ENCODE measurements at regions not wholly inside any gene's neighbourhood (a gene's known extent, or its start where the extent isn't known, plus 50 kb on each side); places are given as distances from the start of the nearest gene placed in this dataset.

GRCh38 chr4:175935016-175935661 lies 123.1 kb upstream of the GPM6A start (continued):
- TF ChIP-seq FOXA1 (IDR thresholded peaks at IDR 0.05) = no peak

- WGBS = 73% methylated on average over 10 of the region's 10 CpGs
- H3K4me3 ChIP-seq (ENCODE audit: low read depth in 1 of 3, low read length in 3 of 3) = no peak overlapping the region
- no peak overlapping the region for H3K27ac ChIP-seq (ENCODE audit: low read depth in 1 of 2, low read length in 2 of 2)
- H3K9ac ChIP-seq (ENCODE audit: low read depth in 1 of 2, low read length in 2 of 2) = no peak overlapping the region
- no peaks in the 10 kb centered on the region for H3K36me3 ChIP-seq (ENCODE audit: control insufficient read depth in 4 of 4, insufficient read depth in 3 of 4, low read depth in 1 of 4, low read length in 3 of 4)
- no peak for DNase-seq (ENCODE audit: low spot score)
- no peaks in the 10 kb centered on the region for H3K27me3 ChIP-seq (ENCODE audit: control insufficient read depth in 4 of 4, insufficient read depth in 4 of 4, low read length in 3 of 4)
- TF ChIP-seq ATF3 (IDR thresholded peaks at IDR 0.05) = no peak
- TF ChIP-seq HNF4G (IDR thresholded peaks at IDR 0.05) = no peak
- no peak for TF ChIP-seq HNF4A (conservative IDR thresholded peaks at IDR 0.05)
- no peak for TF ChIP-seq CTCF (IDR thresholded peaks at IDR 0.05; ENCODE audit: low read depth, low read length, missing input control)
- no peak for TF ChIP-seq RXRA (IDR thresholded peaks at IDR 0.05)
- TF ChIP-seq YY1 (IDR thresholded peaks at IDR 0.05) = no peak
- no peak for TF ChIP-seq ZBTB33 (IDR thresholded peaks at IDR 0.05)
- no peak for TF ChIP-seq RAD21 (IDR thresholded peaks at IDR 0.05)
- no peak for TF ChIP-seq GABPA (IDR thresholded peaks at IDR 0.05 in 1 of 2, conservative IDR thresholded peaks at IDR 0.05 in 1 of 2)
- TF ChIP-seq FOXA1 (IDR thresholded peaks at IDR 0.05) = no peak
- no peak for TF ChIP-seq NR2F2 (IDR thresholded peaks at IDR 0.05)
- TF ChIP-seq TAF1 (conservative IDR thresholded peaks at IDR 0.05) = no peak
- no peak for TF ChIP-seq FOXA2 (IDR thresholded peaks at IDR 0.05)
- H3K4me1 ChIP-seq (ENCODE audit: control insufficient read depth in 4 of 4, insufficient read depth in 4 of 4, low read length in 3 of 4) = no peaks in the 10 kb centered on the region
- H3K9me3 ChIP-seq (ENCODE audit: control insufficient read depth in 4 of 4, low read length in 3 of 4) = no peaks in the 10 kb centered on the region
Observed at GRCh38 chr4:175944126-175944910, 121.3 kb upstream of the WDR17 start.

GRCh38 chr4:175946472-175947116 lies 119.0 kb upstream of the WDR17 start:
- WGBS = 44% methylated on average over 6 of the region's 6 CpGs

More at GRCh38 chr4:175946472-175947116, 119.0 kb upstream of the WDR17 start:
- no peaks in the 10 kb centered on the region for H3K9me3 ChIP-seq (ENCODE audit: control insufficient read depth in 4 of 4, low read length in 3 of 4)
- no peaks in the 10 kb centered on the region for H3K36me3 ChIP-seq (ENCODE audit: control insufficient read depth in 4 of 4, insufficient read depth in 3 of 4, low read depth in 1 of 4, low read length in 3 of 4)
- no peak for TF ChIP-seq REST (IDR thresholded peaks at IDR 0.05)
- TF ChIP-seq ATF3 (IDR thresholded peaks at IDR 0.05) = no peak
- peaks cover 0 to 2% (median 0%) of the 10 kb centered on the region in 4 donors for H3K27me3 ChIP-seq (ENCODE audit: control insufficient read depth in 4 of 4, insufficient read depth in 4 of 4, low read length in 3 of 4)
- H3K9ac ChIP-seq (ENCODE audit: low read depth in 1 of 2, low read length in 2 of 2) = no peak overlapping the region
- DNase-seq (ENCODE audit: low spot score) = no peak
- no peak overlapping the region for H3K4me3 ChIP-seq (ENCODE audit: low read depth in 1 of 3, low read length in 3 of 3)
- no peaks in the 10 kb centered on the region for H3K4me1 ChIP-seq (ENCODE audit: control insufficient read depth in 4 of 4, insufficient read depth in 4 of 4, low read length in 3 of 4)
- peak overlapping the region in 1 of 2 donors; percentile 28 for H3K27ac ChIP-seq (ENCODE audit: low read depth in 1 of 2, low read length in 2 of 2)
